ENCODE measurements at regions not wholly inside any gene's neighbourhood (a gene's known extent, or its start where the extent isn't known, plus 50 kb on each side); places are given as distances from the start of the nearest gene placed in this dataset.

DNA sequence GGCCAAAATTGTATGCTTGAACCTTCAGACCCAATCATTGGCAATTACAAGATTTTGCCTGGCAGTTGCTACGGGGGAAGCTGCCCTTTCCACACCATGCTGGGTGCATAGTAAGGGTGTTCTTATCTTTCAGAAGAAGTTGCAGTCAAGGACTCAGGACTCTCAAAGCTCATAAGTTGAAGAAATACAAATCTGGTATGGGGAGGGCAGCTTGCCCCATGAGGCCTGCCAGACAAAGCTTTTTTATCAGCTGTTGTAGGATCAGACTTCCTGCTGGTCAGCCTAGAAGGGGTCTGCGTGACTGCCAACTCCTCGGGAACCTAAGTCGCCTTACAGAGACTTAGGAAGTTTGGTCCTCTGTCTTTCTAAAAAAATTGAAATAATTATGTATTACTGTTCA lies 174.9 kb upstream of the TECRL start:
- H3K4me3 ChIP-seq (ENCODE audit: low read length): no peak overlapping the region
- no peak for DNase-seq (ENCODE audit: low read depth)
- TF ChIP-seq, protein P1, sequence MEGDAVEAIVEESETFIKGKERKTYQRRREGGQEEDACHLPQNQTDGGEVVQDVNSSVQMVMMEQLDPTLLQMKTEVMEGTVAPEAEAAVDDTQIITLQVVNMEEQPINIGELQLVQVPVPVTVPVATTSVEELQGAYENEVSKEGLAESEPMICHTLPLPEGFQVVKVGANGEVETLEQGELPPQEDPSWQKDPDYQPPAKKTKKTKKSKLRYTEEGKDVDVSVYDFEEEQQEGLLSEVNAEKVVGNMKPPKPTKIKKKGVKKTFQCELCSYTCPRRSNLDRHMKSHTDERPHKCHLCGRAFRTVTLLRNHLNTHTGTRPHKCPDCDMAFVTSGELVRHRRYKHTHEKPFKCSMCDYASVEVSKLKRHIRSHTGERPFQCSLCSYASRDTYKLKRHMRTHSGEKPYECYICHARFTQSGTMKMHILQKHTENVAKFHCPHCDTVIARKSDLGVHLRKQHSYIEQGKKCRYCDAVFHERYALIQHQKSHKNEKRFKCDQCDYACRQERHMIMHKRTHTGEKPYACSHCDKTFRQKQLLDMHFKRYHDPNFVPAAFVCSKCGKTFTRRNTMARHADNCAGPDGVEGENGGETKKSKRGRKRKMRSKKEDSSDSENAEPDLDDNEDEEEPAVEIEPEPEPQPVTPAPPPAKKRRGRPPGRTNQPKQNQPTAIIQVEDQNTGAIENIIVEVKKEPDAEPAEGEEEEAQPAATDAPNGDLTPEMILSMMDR (conservative IDR thresholded peaks at IDR 0.05; ENCODE audit: low read depth, low read length): no peak

DNA sequence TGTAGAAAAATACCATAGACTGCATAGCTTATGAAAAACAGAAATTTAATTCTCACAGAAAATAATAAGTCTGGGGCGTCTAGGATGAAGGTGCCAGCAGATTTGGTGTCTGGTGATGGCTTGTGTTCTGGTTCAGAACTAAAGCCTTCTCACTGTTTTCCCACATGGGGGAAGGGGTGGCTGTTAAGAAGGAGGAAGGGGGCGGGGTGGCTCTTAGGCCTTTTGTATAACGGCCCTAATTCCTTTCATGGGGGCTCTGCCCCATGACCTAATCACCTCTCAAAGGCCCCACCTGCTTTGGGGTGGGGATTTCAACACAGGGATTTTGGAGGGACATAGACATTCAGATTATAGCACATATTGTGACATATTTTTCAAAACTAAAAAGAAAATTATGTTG lies 173.2 kb upstream of the TECRL start:
- TF ChIP-seq, protein P1 (conservative IDR thresholded peaks at IDR 0.05; ENCODE audit: low read depth, low read length): no peak
- no peak overlapping the region for H3K4me3 ChIP-seq (ENCODE audit: low read length)
- no peak for DNase-seq (ENCODE audit: low read depth)

DNA sequence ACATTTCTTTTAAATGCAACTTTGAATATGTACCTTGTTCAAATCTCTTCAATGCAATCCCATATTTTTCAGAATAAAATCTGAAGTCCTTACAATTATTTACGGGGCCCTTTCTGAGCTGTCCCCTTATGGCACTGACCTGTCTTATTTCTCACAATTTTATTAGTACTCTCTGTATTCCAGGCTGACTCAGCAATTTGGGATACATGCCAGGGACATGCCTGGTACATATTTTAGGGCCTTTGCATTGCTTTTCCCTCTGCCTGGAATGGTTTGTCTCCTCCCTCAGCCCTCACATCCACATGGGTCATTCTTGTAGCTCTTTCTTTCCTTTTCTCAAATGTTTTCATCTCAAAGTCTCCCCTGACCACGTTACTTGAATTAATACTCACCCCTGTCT lies 172.2 kb upstream of the TECRL start:
- TF ChIP-seq, protein P1 (conservative IDR thresholded peaks at IDR 0.05; ENCODE audit: low read depth, low read length): no peak
- DNase-seq (ENCODE audit: low read depth): no peak
- no peak overlapping the region for H3K4me3 ChIP-seq (ENCODE audit: low read length)

DNA sequence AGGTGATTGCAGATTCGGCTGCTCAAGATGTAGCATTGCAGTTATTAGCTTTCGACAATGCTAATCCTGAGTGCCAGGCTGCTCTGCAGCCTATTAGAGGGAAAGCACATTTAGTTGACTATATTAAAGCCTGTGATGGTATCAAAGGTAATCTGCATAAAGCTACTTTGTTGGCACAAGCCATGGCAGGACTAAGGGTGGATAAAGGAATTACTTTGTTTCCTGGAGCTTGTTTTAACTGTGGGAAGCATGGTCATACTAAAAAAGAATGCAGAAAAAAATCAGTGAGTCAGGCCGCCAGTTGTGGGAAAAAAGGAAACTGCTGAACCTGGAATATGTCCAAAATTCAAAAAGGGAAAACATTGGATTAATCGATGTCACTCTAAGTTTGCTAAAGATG lies 154.9 kb upstream of the TECRL start:
- TF ChIP-seq, protein P1 (conservative IDR thresholded peaks at IDR 0.05; ENCODE audit: low read depth, low read length): no peak
- H3K4me3 ChIP-seq (ENCODE audit: low read length): no peak overlapping the region
- DNase-seq (ENCODE audit: low read depth): peak; percentile 93

DNA sequence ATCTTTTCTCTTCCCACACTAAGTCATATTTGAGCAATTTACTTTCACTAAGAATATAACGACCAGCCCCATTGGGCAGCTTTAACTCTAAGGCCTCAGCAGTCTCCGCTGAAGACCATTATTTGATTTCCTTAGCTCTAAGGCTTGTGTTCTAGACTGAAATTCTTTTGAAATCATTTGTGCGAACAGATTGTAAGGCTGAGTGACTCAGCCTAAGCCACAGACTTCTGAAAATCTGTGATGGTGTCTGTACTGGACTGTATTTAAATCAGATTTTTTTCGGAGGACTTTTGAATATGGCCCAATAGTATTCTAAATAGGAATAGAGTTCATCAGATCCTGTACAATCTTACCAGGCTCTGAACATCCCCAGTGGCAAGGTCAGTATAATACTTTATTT lies 150.3 kb upstream of the TECRL start:
- no peak overlapping the region for H3K4me3 ChIP-seq (ENCODE audit: low read length)
- DNase-seq (ENCODE audit: low read depth): no peak
- TF ChIP-seq, protein P1 (conservative IDR thresholded peaks at IDR 0.05; ENCODE audit: low read depth, low read length): no peak

DNA sequence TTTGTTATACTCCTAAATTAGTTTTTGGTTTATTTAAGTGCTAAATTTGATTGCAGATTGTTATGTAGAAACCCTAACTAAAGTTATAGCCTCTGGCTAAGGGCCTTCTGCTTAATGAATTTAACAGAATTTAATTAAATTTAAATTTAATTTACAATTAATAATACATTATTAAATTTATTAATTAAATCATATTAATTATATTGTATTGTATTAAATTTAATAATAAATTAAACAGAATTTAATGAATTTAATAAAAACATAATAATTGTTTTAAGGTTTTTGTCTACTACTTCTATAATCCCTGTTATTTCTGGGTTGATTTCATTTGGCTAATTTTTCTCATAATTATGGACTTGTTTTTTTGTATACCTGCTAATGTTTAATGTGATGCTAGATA lies 141.9 kb upstream of the TECRL start:
- no peak overlapping the region for H3K4me3 ChIP-seq (ENCODE audit: low read length)
- no peak for DNase-seq (ENCODE audit: low read depth)

DNA sequence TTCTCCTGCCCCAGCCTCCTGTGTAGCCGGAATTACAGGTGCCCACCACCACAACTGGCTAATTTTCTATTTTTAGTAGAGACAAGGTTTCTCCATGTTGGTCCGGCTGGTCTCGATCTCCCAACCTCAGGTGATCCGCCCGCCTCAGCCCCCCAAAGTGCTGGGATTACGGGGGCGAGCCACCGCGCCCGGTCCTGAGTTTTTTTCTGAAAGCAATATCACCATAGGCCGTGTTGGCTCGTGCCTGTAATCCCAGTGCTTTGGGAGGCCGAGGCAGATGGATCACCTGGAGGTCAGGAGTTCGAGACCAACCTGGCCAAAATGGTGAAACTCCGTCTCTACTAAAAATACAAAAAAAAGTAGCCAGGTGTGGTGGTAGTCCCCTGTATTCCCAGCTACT lies 136.3 kb upstream of the TECRL start:
- TF ChIP-seq, protein P1 (conservative IDR thresholded peaks at IDR 0.05; ENCODE audit: low read depth, low read length): no peak
- DNase-seq (ENCODE audit: low read depth): no peak
- H3K4me3 ChIP-seq (ENCODE audit: low read length): no peak overlapping the region

More for the DNA sequence above, 141.9 kb upstream of the TECRL start:
- TF ChIP-seq, protein P1 (conservative IDR thresholded peaks at IDR 0.05; ENCODE audit: low read depth, low read length): no peak
